GM21717 (cell line): ENCODE measurements at regions not wholly inside any gene's neighbourhood (a gene's known extent, or its start where the extent isn't known, plus 50 kb on each side); places are given as distances from the start of the nearest gene placed in this dataset.

Experiments used
- ATAC-seq: cut with Tn5 transposase; IDR thresholded peaks from one replicate; pipeline ENCODE4 v1.9.1; 2021; ENCODE audit warnings: mild to moderate bottlenecking, moderate library complexity; ENCODE audit not compliant: unreplicated experiment

- ATAC-seq: peak; percentile 42
Observed at GRCh38 chr7:22676385-22676784, 50.6 kb upstream of the IL6 start.

GRCh38 chr7:22675917-22676343, 51.1 kb upstream of the IL6 start:
- ATAC-seq: no peak

- ATAC-seq: no peak
Observed at GRCh38 chr7:22675421-22675820, 51.6 kb upstream of the IL6 start.

GRCh38 chr7:22672846-22673680, 53.9 kb upstream of the IL6 start:
- peak; percentile 84 for ATAC-seq

GRCh38 chr7:22671177-22671879, 55.7 kb upstream of the IL6 start:
- ATAC-seq: no peak

- ATAC-seq: no peak
Observed at GRCh38 chr7:22670422-22670815, 56.6 kb upstream of the IL6 start.

- no peak for ATAC-seq
Observed at GRCh38 chr7:22669692-22670421, 57.1 kb upstream of the IL6 start.

- no peak for ATAC-seq
Observed at GRCh38 chr7:22668971-22669401, 58.0 kb upstream of the IL6 start.

GRCh38 chr7:22667562-22668239, 59.3 kb upstream of the IL6 start:
- ATAC-seq: no peak

GRCh38 chr7:22667187-22667561, 59.8 kb upstream of the IL6 start:
- no peak for ATAC-seq

- ATAC-seq: no peak
Observed at GRCh38 chr7:22666732-22667131, 60.3 kb upstream of the IL6 start.

GRCh38 chr7:22665923-22666322, 61.1 kb upstream of the IL6 start:
- ATAC-seq: no peak

- ATAC-seq: no peak
Observed at GRCh38 chr7:22664988-22665798, 61.8 kb upstream of the IL6 start.

GRCh38 chr7:22663721-22664120, 63.3 kb upstream of the IL6 start:
- no peak for ATAC-seq

GRCh38 chr7:22663357-22663718, 63.7 kb upstream of the IL6 start:
- ATAC-seq: no peak

- ATAC-seq: peak; percentile 52
Observed at GRCh38 chr7:22662556-22663356, 64.2 kb upstream of the IL6 start.

- ATAC-seq: peak; percentile 50
Observed at GRCh38 chr7:22662036-22662435, 65.0 kb upstream of the IL6 start.

- ATAC-seq: no peak
Observed at GRCh38 chr7:22660732-22661131, 66.3 kb upstream of the IL6 start.

- ATAC-seq: no peak
Observed at GRCh38 chr7:22660293-22660692, 66.7 kb upstream of the IL6 start.
